Suprapubic skin (tissue), 3 donors: ENCODE measurements at regions not wholly inside any gene's neighbourhood (a gene's known extent, or its start where the extent isn't known, plus 50 kb on each side); places are given as distances from the start of the nearest gene placed in this dataset.

Experiments
- CTCF ChIP-seq, 2 donors: fragments of 200-600 bp in 1 of 2; fragments of 450-650 bp in 1 of 2; sonication (generic) in 1 of 2; IDR thresholded peaks; one replicate each; pipeline ENCODE4 v1.5.1; 2016 to 2019; ENCODE audit warnings: antibody characterized with exemption in 2 of 2, mild to moderate bottlenecking in 1 of 2, moderate library complexity in 1 of 2
- EP300 ChIP-seq: sonication (generic); formaldehyde crosslinking; IDR thresholded peaks from one replicate; pipeline ENCODE4 v1.6.1; 2017; ENCODE audit warnings: antibody characterized with exemption

DNA sequence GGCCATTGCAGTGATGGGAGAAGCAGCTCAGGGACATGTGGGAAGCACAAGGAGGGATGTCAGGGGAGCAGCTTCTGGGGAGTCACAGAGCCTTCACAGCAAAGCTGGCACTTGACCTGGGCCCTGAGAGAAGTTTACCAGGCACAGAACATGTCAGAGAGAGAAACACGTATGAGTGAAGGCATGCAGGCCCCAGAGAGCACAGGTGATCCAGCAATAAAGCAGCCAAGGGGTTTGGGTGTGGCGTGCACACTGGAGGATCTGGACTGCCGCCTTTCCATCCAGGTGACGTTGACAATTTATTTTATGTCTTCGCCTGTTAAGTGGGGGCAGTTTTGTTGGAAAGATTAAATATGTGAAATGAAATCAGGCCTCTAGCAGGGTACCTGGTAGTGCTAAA is 252.6 kb upstream of the COBL start:
- TF ChIP-seq EP300 (no peak), CTCF (IDR thresholded peaks at IDR 0.05) (no peak)
